Nephron (organoid): ENCODE measurements at regions not wholly inside any gene's neighbourhood (a gene's known extent, or its start where the extent isn't known, plus 50 kb on each side); places are given as distances from the start of the nearest gene placed in this dataset.

Source experiments
- H3K27ac Mint-ChIP-seq, 3 experiments: 2 replicates each; pipeline ENCODE4 v1.8.0; 2020; ENCODE audit warnings: mixed read lengths in 3 of 3, mild to moderate bottlenecking in 2 of 3, moderate library complexity in 1 of 3
- H3K27me3 Mint-ChIP-seq: 2 replicates; pipeline ENCODE4 v1.8.0; 2021; ENCODE audit warnings: low read depth, mild to moderate bottlenecking, moderate library complexity, mixed read lengths
- H3K36me3 Mint-ChIP-seq: 2 replicates; pipeline ENCODE4 v1.8.0; 2020; ENCODE audit warnings: low read depth, mixed read lengths
- H3K4me1 Mint-ChIP-seq: 2 replicates; pipeline ENCODE4 v1.8.0; 2020; ENCODE audit warnings: mixed read lengths
- H3K4me3 Mint-ChIP-seq, 3 experiments: 2 replicates each; pipeline ENCODE4 v1.8.0; 2020; ENCODE audit warnings: mild to moderate bottlenecking in 3 of 3, mixed read lengths in 3 of 3, moderate library complexity in 2 of 3
- H3K9me3 Mint-ChIP-seq: 2 replicates; pipeline ENCODE4 v1.8.0; 2020; ENCODE audit warnings: mixed read lengths
- CTCF ChIP-seq, 3 experiments: fragments of 200-600 bp; sonication (generic); IDR thresholded peaks; one replicate each; pipeline ENCODE4 v1.5.0; 2021; ENCODE audit warnings: antibody characterized with exemption in 3 of 3; ENCODE audit not compliant: unreplicated experiment in 3 of 3

GRCh38 chrX:69277369-69277990, 112.2 kb upstream of the PJA1 start:
- H3K4me3 Mint-ChIP-seq, result peak overlapping the region in 1 of 3 experiments; percentile 25
- H3K27ac Mint-ChIP-seq, result peak overlapping the region; percentile 68 to 88 (median 84)
- peaks cover 46% of the 10 kb centered on the region for H3K4me1 Mint-ChIP-seq
- no peak for TF ChIP-seq CTCF (IDR thresholded peaks at IDR 0.05; ENCODE audit: unreplicated experiment in 3 of 3)
- H3K36me3 Mint-ChIP-seq, result no peaks in the 10 kb centered on the region
- no peaks in the 10 kb centered on the region for H3K27me3 Mint-ChIP-seq
- no peaks in the 10 kb centered on the region for H3K9me3 Mint-ChIP-seq

GRCh38 chrX:69268611-69269010, 103.4 kb upstream of the PJA1 start:
- H3K9me3 Mint-ChIP-seq, result peaks cover 3% of the 10 kb centered on the region
- H3K4me1 Mint-ChIP-seq, result no peaks in the 10 kb centered on the region
- no peaks in the 10 kb centered on the region for H3K36me3 Mint-ChIP-seq
- H3K27me3 Mint-ChIP-seq, result peaks cover 4% of the 10 kb centered on the region
- peak overlapping the region in 2 of 3 experiments; percentile 15 to 68 for H3K27ac Mint-ChIP-seq
- H3K4me3 Mint-ChIP-seq, result no peak overlapping the region
- no peak for TF ChIP-seq CTCF (IDR thresholded peaks at IDR 0.05; ENCODE audit: unreplicated experiment in 3 of 3)

- TF ChIP-seq CTCF (IDR thresholded peaks at IDR 0.05; ENCODE audit: unreplicated experiment in 3 of 3), result no peak
- no peak overlapping the region for H3K4me3 Mint-ChIP-seq
- H3K9me3 Mint-ChIP-seq, result peaks cover 3% of the 10 kb centered on the region
- no peaks in the 10 kb centered on the region for H3K36me3 Mint-ChIP-seq
- peaks cover 4% of the 10 kb centered on the region for H3K27me3 Mint-ChIP-seq
- no peak overlapping the region for H3K27ac Mint-ChIP-seq
- peaks cover 5% of the 10 kb centered on the region for H3K4me1 Mint-ChIP-seq
These were observed 98.9 kb upstream of the PJA1 start for GRCh38 chrX:69264158-69264581.

- peaks cover 6% of the 10 kb centered on the region for H3K27me3 Mint-ChIP-seq
- no peak for TF ChIP-seq CTCF (IDR thresholded peaks at IDR 0.05; ENCODE audit: unreplicated experiment in 3 of 3)
- no peak overlapping the region for H3K4me3 Mint-ChIP-seq
- H3K9me3 Mint-ChIP-seq, result peaks cover 3% of the 10 kb centered on the region
- H3K36me3 Mint-ChIP-seq, result no peaks in the 10 kb centered on the region
- peaks cover 5% of the 10 kb centered on the region for H3K4me1 Mint-ChIP-seq
- H3K27ac Mint-ChIP-seq, result no peak overlapping the region
These were observed 98.1 kb upstream of the PJA1 start for GRCh38 chrX:69263251-69263820.

GRCh38 chrX:69262036-69262936, 97.0 kb upstream of the PJA1 start:
- H3K27me3 Mint-ChIP-seq, result peaks cover 8% of the 10 kb centered on the region
- H3K9me3 Mint-ChIP-seq, result peaks cover 3% of the 10 kb centered on the region
- H3K36me3 Mint-ChIP-seq, result no peaks in the 10 kb centered on the region
- H3K27ac Mint-ChIP-seq, result peak overlapping the region in 2 of 3 experiments; percentile 1 to 8
- H3K4me3 Mint-ChIP-seq, result no peak overlapping the region
- peaks cover 5% of the 10 kb centered on the region for H3K4me1 Mint-ChIP-seq
- no peak for TF ChIP-seq CTCF (IDR thresholded peaks at IDR 0.05; ENCODE audit: unreplicated experiment in 3 of 3)
